HepG2 (cell line): ENCODE measurements at regions not wholly inside any gene's neighbourhood (a gene's known extent, or its start where the extent isn't known, plus 50 kb on each side); places are given as distances from the start of the nearest gene placed in this dataset.

Experiments used
- ATAC-seq: fragments of 200-7000 bp; cut with Tn5 transposase; 3 replicates; pipeline ENCODE4 v1.9.1; 2020; ENCODE audit warnings: mild to moderate bottlenecking, moderate library complexity
- BruUV-seq: library from RNA; stranded (reverse); fragments of 400-500 nt; replicated peaks from 2 replicates; lab custom pipeline; 2021; lab: Mats Ljungman, UMichigan
- CTCF ChIA-PET: fragments of 300-600 bp; formaldehyde crosslinking; extraction: SDS; loops from one replicate; lab custom pipeline; 2021; ENCODE audit warnings: low total read pairs, inconsistent platforms, low intra/inter-chr PET ratio; lab: Yijun Ruan, JAX
- POLR2A ChIA-PET: fragments of 350-600 bp; sonication (Branson Sonifier 250); formaldehyde crosslinking; loops from one replicate; lab custom pipeline; 2020; ENCODE audit warnings: antibody characterized with exemption, inconsistent platforms; lab: Yijun Ruan, JAX
- DNase-seq: peaks from one replicate; pipeline ENCODE4 v3.0.0-alpha.2; 2015; ENCODE audit warnings: low spot score
- FAIRE-seq: peaks from 3 replicates; lab custom pipeline; 2011; peaks lifted over from hg19 to GRCh38; lab: Jason Lieb, UNC
- H2AFZ ChIP-seq: one replicate; pipeline ENCODE4 v1.6.1; 2011; ENCODE audit warnings: low read length, inconsistent platforms
- H3K27ac ChIP-seq: fragments of 300-600 bp; 3 replicates; pipeline ENCODE4 v1.8.0; 2011; ENCODE audit warnings: mixed run types, mild to moderate bottlenecking, mixed read lengths, low read length, inconsistent platforms; ENCODE audit not compliant: insufficient read depth; ENCODE audit errors: extremely low read length
- H3K27me3 ChIP-seq, 2 experiments: fragments of 200-600 bp in 1 of 2; 2 replicates in 1 of 2; 3 replicates in 1 of 2; pipeline versions ENCODE4 v1.6.0 to v1.8.0; 2011; ENCODE audit warnings: low read length in 2 of 2, mild to moderate bottlenecking in 2 of 2, moderate library complexity in 2 of 2, inconsistent platforms in 1 of 2; ENCODE audit not compliant: insufficient read depth in 2 of 2, control insufficient read depth in 1 of 2
- H3K36me3 ChIP-seq, 2 experiments: fragments of 200-600 bp in 1 of 2; replicated peaks in 1 of 2; 2 replicates in 1 of 2; 3 replicates in 1 of 2; pipeline versions ENCODE4 v1.5.1 to v1.8.0; 2011; ENCODE audit warnings: low read length in 2 of 2, inconsistent platforms in 1 of 2; ENCODE audit not compliant: insufficient read depth in 2 of 2, control insufficient read depth in 1 of 2
- H3K4me1 ChIP-seq: 2 replicates; pipeline ENCODE4 v1.5.1; 2012; ENCODE audit warnings: low read length, inconsistent platforms; ENCODE audit not compliant: insufficient read depth
- H3K4me2 ChIP-seq: 2 replicates; pipeline ENCODE4 v1.6.0; 2011; ENCODE audit warnings: low read depth, low read length, inconsistent platforms
- H3K4me3 ChIP-seq, 3 experiments: fragments of 200-600 bp in 1 of 3; sonication (generic), shearing (Covaris generic) in 1 of 3; replicated peaks in 1 of 3; 2 replicates each; pipeline ENCODE4 v1.5.1; 2011 to 2016; ENCODE audit warnings: low read length in 3 of 3, inconsistent platforms in 2 of 3, low read depth in 2 of 3, mild to moderate bottlenecking in 2 of 3, control low read depth in 1 of 3, mixed read lengths in 1 of 3; ENCODE audit not compliant: insufficient read depth in 1 of 3
- H3K79me2 ChIP-seq: one replicate; pipeline ENCODE4 v1.6.1; 2011; ENCODE audit warnings: low read length, inconsistent platforms; ENCODE audit not compliant: insufficient read depth
- H3K9ac ChIP-seq: 2 replicates; pipeline ENCODE4 v1.6.0; 2011; ENCODE audit warnings: mild to moderate bottlenecking, low read depth, low read length, inconsistent platforms; ENCODE audit not compliant: insufficient read depth
- H3K9me3 ChIP-seq: 2 replicates; pipeline ENCODE4 v1.5.1; 2012; ENCODE audit warnings: mild to moderate bottlenecking, low read length
- H4K20me1 ChIP-seq: 2 replicates; pipeline ENCODE4 v1.6.0; 2011; ENCODE audit warnings: inconsistent platforms, mild to moderate bottlenecking, low read length, moderate library complexity; ENCODE audit not compliant: insufficient read depth
- CAMTA2 ChIP-seq: sonication (generic); formaldehyde crosslinking; IDR thresholded peaks from 2 replicates; pipeline ENCODE4 v1.4.0; 2020; ENCODE audit warnings: mild to moderate bottlenecking, missing genetic modification reagents, borderline replicate concordance
- KDM5B ChIP-seq: sonication (generic); formaldehyde crosslinking; IDR thresholded peaks from 2 replicates; pipeline ENCODE4 v1.4.0; 2020; ENCODE audit warnings: missing genetic modification reagents, mild to moderate bottlenecking, borderline replicate concordance
- KMT2A ChIP-seq: sonication (generic); formaldehyde crosslinking; IDR thresholded peaks from 2 replicates; pipeline ENCODE4 v1.4.0; 2020; ENCODE audit warnings: missing genetic modification reagents
- TFDP1 ChIP-seq: IDR thresholded peaks from 2 replicates; pipeline ENCODE4 v1.6.1; 2016; ENCODE audit warnings: missing compliant biosample characterization, missing genetic modification reagents, borderline replicate concordance
- ZNF780A ChIP-seq: sonication (generic); formaldehyde crosslinking; IDR thresholded peaks from 2 replicates; pipeline ENCODE4 v1.8.0; 2022; ENCODE audit warnings: mild to moderate bottlenecking, missing genetic modification reagents, moderate library complexity
- ZNF883 ChIP-seq: sonication (generic); formaldehyde crosslinking; IDR thresholded peaks from 2 replicates; pipeline ENCODE4 v1.5.1; 2020; ENCODE audit warnings: mild to moderate bottlenecking, missing genetic modification reagents; ENCODE audit errors: not compliant biosample characterization
- WGBS: methylation state at CpG from one replicate; pipeline ENCODE4 v1.1.6; 2017; ENCODE audit warnings: low lambda C conversion rate; 5-methylcytosine and 5-hydroxymethylcytosine counted together
- in situ Hi-C: cut with HindIII; loops from 2 replicates; pipeline ENCODE4 v1.10.0; 2017; ENCODE audit warnings: low pct_unique_long_range_greater_than_20kb; ENCODE audit not compliant: extremely low pct_ligation_motif_present
- intact Hi-C: fragments of 100-400 bp; cut with micrococcal nuclease; formaldehyde crosslinking; loops from one replicate; pipeline ENCODE4 v1.10.0; 2022; ENCODE audit not compliant: unreplicated experiment

GRCh38 chr6:6870921-6871320, 236.8 kb upstream of the RREB1 start:
- H3K4me3 ChIP-seq, result no peak overlapping the region
- H3K36me3 ChIP-seq, result no peaks in the 10 kb centered on the region
- no peaks in the 10 kb centered on the region for H3K9me3 ChIP-seq
- WGBS, result 41% methylated on average over 5 of the region's 5 CpGs
- no peaks in the 10 kb centered on the region for H3K79me2 ChIP-seq
- no peak overlapping the region for H3K27ac ChIP-seq
- POLR2A ChIA-PET, result no interaction called here
- BruUV-seq, result no TSS peak
- H3K4me2 ChIP-seq, result no peak overlapping the region
- in situ Hi-C loops, result no loop called here
- H3K27me3 ChIP-seq, result peaks cover 0 to 7% of the 10 kb centered on the region in 2 experiments; a peak in 1 of 5 replicates
- CTCF ChIA-PET, result no interaction called here
- DNase-seq, result no peak
- no peaks in the 10 kb centered on the region for H4K20me1 ChIP-seq
- no peak overlapping the region for H3K9ac ChIP-seq
- FAIRE-seq, result no peak
- H2AFZ ChIP-seq, result no peak overlapping the region
- TF ChIP-seq KDM5B (CRISPR knock-in tag) (no peak), TFDP1 (CRISPR knock-in tag) (no peak), KMT2A (no peak), ZNF883 (CRISPR knock-in tag) (no peak), CAMTA2 (CRISPR knock-in tag) (no peak), ZNF780A (CRISPR knock-in tag) (no peak)
- no peak for ATAC-seq
- intact Hi-C loops, result no loop called here
- H3K4me1 ChIP-seq, result no peaks in the 10 kb centered on the region
